ENCODE measurements at regions not wholly inside any gene's neighbourhood (a gene's known extent, or its start where the extent isn't known, plus 50 kb on each side); places are given as distances from the start of the nearest gene placed in this dataset.
"Not testable (repeated sequence)": the region's sequence is repeated elsewhere in the genome, so short reads cannot be mapped to it uniquely, and the experiment has no call there.

- no peak for DNase-seq
Measured at GRCh38 chr1:118828038-118828437, 160.1 kb downstream of the TBX15 start.

GRCh38 chr1:118827636-118828035, 160.5 kb downstream of the TBX15 start:
- no peak for DNase-seq

GRCh38 chr1:118827207-118827606, 160.9 kb downstream of the TBX15 start:
- no peak for DNase-seq

- no peak for DNase-seq
Measured at GRCh38 chr1:118826669-118827068, 161.5 kb downstream of the TBX15 start.

GRCh38 chr1:118825619-118826018, 162.5 kb downstream of the TBX15 start:
- no peak for DNase-seq

- no peak for DNase-seq
Measured at GRCh38 chr1:118821801-118822200, 166.3 kb downstream of the TBX15 start.

- DNase-seq, result no peak
Measured at GRCh38 chr1:118820864-118821263, 167.3 kb downstream of the TBX15 start.

- no peak for DNase-seq
Measured at GRCh38 chr1:118815909-118816308, 172.2 kb downstream of the TBX15 start.

GRCh38 chr1:118812555-118812954, 175.6 kb downstream of the TBX15 start:
- no peak for DNase-seq

GRCh38 chr1:118811156-118811555, 177.0 kb downstream of the TBX15 start:
- DNase-seq, result no peak

GRCh38 chr1:118809586-118809985, 178.6 kb downstream of the TBX15 start:
- no peak for DNase-seq

GRCh38 chr1:118803128-118803527, 185.0 kb downstream of the TBX15 start:
- not testable (repeated sequence) for DNase-seq

GRCh38 chr1:118791094-118791691, 196.9 kb downstream of the TBX15 start:
- DNase-seq, result no peak

GRCh38 chr1:118788463-118788862, 199.7 kb downstream of the TBX15 start:
- peak; percentile 79 for DNase-seq

- DNase-seq, result no peak
Measured at GRCh38 chr1:118786454-118787155, 201.5 kb downstream of the TBX15 start.

- no peak for DNase-seq
Measured at GRCh38 chr1:118785246-118785645, 202.9 kb downstream of the TBX15 start.

- peak; percentile 53 for DNase-seq
Measured at GRCh38 chr1:118783095-118783758, 204.9 kb downstream of the TBX15 start.

- no peak for DNase-seq
Measured at GRCh38 chr1:118773656-118774055, 214.5 kb downstream of the TBX15 start.

- DNase-seq, result no peak
Measured at GRCh38 chr1:118767971-118768370, 220.2 kb downstream of the TBX15 start.

GRCh38 chr1:118753976-118754375, 234.2 kb downstream of the TBX15 start:
- no peak for DNase-seq

GRCh38 chr1:118751166-118751565, 237.0 kb downstream of the TBX15 start:
- DNase-seq, result no peak

- DNase-seq, result no peak
Measured at GRCh38 chr1:118744420-118744819, 243.7 kb downstream of the TBX15 start.

- DNase-seq, result no peak
Measured at GRCh38 chr1:118739501-118739900, 248.6 kb downstream of the TBX15 start.

GRCh38 chr1:118736322-118736721, 251.8 kb downstream of the TBX15 start:
- DNase-seq, result no peak

Data from NCI-H69 (cell line).